GM20000 (cell line): ENCODE measurements at regions not wholly inside any gene's neighbourhood (a gene's known extent, or its start where the extent isn't known, plus 50 kb on each side); places are given as distances from the start of the nearest gene placed in this dataset.

ENCODE experiments used
- DNase-seq: peaks from one replicate; pipeline ENCODE4 v3.0.0; 2012; ENCODE audit warnings: low spot score
- CTCF ChIP-seq: IDR thresholded peaks from 2 replicates; pipeline ENCODE4 v1.5.1; 2012; ENCODE audit warnings: mild to moderate bottlenecking, control low read depth; ENCODE audit errors: extremely low read depth, missing control alignments

DNA sequence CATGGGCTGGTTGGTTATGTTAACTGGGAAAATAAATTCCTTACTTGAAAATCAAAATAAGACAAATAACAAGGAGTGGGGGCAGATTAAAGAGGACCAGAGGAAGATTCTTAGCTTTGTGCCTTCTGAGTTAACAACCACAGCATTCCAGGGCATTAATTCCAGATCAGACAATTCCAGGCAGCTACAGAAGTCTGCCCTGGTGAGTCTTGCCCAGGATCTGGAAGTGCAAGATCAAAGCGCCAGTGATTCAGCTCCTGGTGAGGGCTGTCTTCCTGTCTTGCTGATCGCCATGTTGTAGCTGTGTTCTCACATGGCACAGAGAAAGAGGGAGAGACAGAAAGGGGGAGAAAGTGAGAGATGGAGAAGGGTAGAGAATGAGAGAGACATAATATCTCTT lies 65.6 kb downstream of the ANXA2R start:
- TF ChIP-seq CTCF: no peak
- no peak for DNase-seq

- TF ChIP-seq CTCF: no peak
- DNase-seq: no peak
These were observed 69.2 kb downstream of the ANXA2R start for GRCh38 chr5:42970636-42971559.

DNA sequence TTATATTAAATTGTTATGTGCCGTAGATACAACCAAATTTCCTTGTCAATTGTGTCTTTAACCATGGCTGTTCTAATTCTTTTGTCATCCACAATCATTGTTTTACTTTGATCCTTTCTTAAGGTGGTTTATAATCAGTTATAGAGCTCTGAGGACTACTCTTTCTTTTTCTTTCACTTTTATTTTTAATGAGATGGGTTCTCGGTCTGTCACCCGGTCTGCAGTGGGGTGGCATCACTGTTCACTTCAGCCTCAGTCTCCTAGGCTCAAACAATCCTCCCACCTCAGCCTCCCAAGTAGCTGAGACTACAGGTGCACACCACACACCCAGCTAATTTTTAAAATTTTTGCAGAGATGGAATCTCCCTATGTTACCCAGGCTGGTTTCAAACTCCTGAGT lies 74.2 kb downstream of the ANXA2R start:
- no peak for TF ChIP-seq CTCF
- no peak for DNase-seq

DNA sequence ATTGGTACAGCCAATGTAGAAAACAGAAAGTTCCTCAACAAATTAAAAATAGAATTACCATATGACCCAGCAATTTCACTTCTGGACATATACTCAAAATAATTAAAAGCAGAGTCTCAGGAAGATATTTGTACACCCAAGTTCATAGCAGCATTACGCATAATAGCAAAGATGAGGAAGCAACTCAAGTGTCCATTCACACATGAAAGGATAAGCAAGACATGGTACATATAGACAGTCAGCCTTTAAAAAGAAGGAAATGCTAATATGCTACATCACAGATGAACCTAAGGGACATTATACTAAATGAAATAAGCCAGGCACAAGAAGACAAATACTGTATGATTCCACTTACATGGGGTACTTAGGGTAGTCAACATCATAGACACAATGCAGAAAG lies 76.7 kb downstream of the ANXA2R start:
- TF ChIP-seq CTCF: no peak

GRCh38 chr5:42962124-42962523 lies 78.0 kb downstream of the ANXA2R start:
- DNase-seq: no peak
- no peak for TF ChIP-seq CTCF

More for the DNA sequence above, 76.7 kb downstream of the ANXA2R start:
- no peak for DNase-seq

GRCh38 chr5:42960506-42960905 lies 79.6 kb downstream of the ANXA2R start:
- no peak for TF ChIP-seq CTCF
- no peak for DNase-seq

DNA sequence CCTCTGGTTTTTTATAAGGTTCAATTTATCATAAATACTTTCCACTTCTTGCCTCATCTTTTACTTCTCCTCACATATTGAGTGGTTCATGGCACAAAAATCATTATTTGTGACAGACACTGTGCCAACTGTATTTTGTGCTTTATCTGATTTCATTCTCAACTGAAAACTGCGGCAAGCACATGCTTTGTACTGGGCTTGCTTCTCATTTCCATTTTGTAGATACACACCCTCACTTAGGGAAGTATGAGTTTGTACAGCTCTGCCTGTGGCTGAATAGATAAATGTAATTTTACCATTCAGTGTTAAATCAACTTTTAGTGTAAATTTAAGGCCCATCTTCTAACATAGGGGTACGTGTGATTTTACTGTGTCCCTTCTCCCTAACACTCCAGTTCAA lies 83.6 kb downstream of the ANXA2R start:
- DNase-seq: no peak
- no peak for TF ChIP-seq CTCF
